Gastroesophageal sphincter (tissue), 4 donors: ENCODE measurements at regions not wholly inside any gene's neighbourhood (a gene's known extent, or its start where the extent isn't known, plus 50 kb on each side); places are given as distances from the start of the nearest gene placed in this dataset.

Experiments used
- ATAC-seq: fragments of 150-250 bp; one replicate; pipeline ENCODE4 v1.9.1; 2016; ENCODE audit warnings: mild to moderate bottlenecking, moderate library complexity
- H3K27ac ChIP-seq, 4 donors: fragments of 200-600 bp; sonication (generic) in 3 of 4; 1 replicate in 3 of 4; 2 replicates in 1 of 4; pipeline ENCODE4 v1.5.1; 2016 to 2019
- H3K27me3 ChIP-seq: fragments of 200-600 bp; sonication (generic); one replicate; pipeline ENCODE4 v1.5.1; 2019
- H3K36me3 ChIP-seq, 2 donors: fragments of 200-600 bp; sonication (generic); one replicate each; pipeline ENCODE4 v1.5.1; 2019; ENCODE audit warnings: control low read depth in 1 of 2
- H3K4me1 ChIP-seq, 3 donors: fragments of 200-600 bp; sonication (generic); 1 replicate in 2 of 3; 2 replicates in 1 of 3; pipeline ENCODE4 v1.5.1; 2016 to 2019; ENCODE audit warnings: control low read depth in 2 of 3
- H3K4me3 ChIP-seq, 2 donors: fragments of 200-600 bp; sonication (generic); one replicate each; pipeline ENCODE4 v1.5.1; 2019; ENCODE audit warnings: mild to moderate bottlenecking in 1 of 2, moderate library complexity in 1 of 2
- H3K9me3 ChIP-seq, 3 donors: fragments of 200-600 bp; sonication (generic); one replicate each; pipeline ENCODE4 v1.5.1; 2017 to 2019; ENCODE audit warnings: control low read depth in 2 of 3
- CTCF ChIP-seq, 4 experiments: fragments of 200-600 bp in 2 of 4; fragments of 450-650 bp in 2 of 4; sonication (generic) in 1 of 4; IDR thresholded peaks; one replicate each; pipeline ENCODE4 v1.5.1; 2017 to 2019; ENCODE audit warnings: antibody characterized with exemption in 4 of 4, mild to moderate bottlenecking in 2 of 4, moderate library complexity in 2 of 4
- EP300 ChIP-seq: sonication (generic); formaldehyde crosslinking; IDR thresholded peaks from one replicate; pipeline ENCODE4 v1.6.1; 2017; ENCODE audit warnings: antibody characterized with exemption, mild to moderate bottlenecking
- POLR2A ChIP-seq, 2 donors: fragments of 450-650 bp; IDR thresholded peaks; one replicate each; pipeline ENCODE4 v1.6.1; 2017; ENCODE audit warnings: antibody characterized with exemption in 2 of 2, mild to moderate bottlenecking in 2 of 2, moderate library complexity in 1 of 2
- POLR2AphosphoS5 ChIP-seq: sonication (generic); formaldehyde crosslinking; IDR thresholded peaks from one replicate; pipeline ENCODE4 v1.6.1; 2017; ENCODE audit warnings: antibody characterized with exemption
- WGBS, 2 donors: methylation state at CpG; one replicate each; pipeline ENCODE4 v1.1.5; 2018; ENCODE audit warnings: low coverage in 1 of 2; 5-methylcytosine and 5-hydroxymethylcytosine counted together

- no peaks in the 10 kb centered on the region for H3K9me3 ChIP-seq
- H3K36me3 ChIP-seq: no peaks in the 10 kb centered on the region
- no peak overlapping the region for H3K4me3 ChIP-seq
- no peak for ATAC-seq
- no peaks in the 10 kb centered on the region for H3K27me3 ChIP-seq
- TF ChIP-seq POLR2AphosphoS5 (no peak), EP300 (no peak), CTCF (IDR thresholded peaks at IDR 0.05) (no peak), POLR2A (IDR thresholded peaks at IDR 0.05) (no peak)
- H3K27ac ChIP-seq: no peak overlapping the region
- H3K4me1 ChIP-seq: no peaks in the 10 kb centered on the region
These were observed 357.1 kb downstream of the SEMA3D start for GRCh38 chr7:84829719-84830118.

- WGBS, 2 donors: 90 to 92% methylated on average over 2 to 3 of the region's 3 CpGs
These were observed 362.7 kb downstream of the SEMA3D start for GRCh38 chr7:84824057-84824651.

GRCh38 chr7:84823530-84823929 lies 363.3 kb downstream of the SEMA3D start:
- no peaks in the 10 kb centered on the region for H3K9me3 ChIP-seq
- WGBS, 2 donors: 79 to 85% methylated on average over 2 of the region's 2 CpGs
- no peak overlapping the region for H3K4me3 ChIP-seq
- no peaks in the 10 kb centered on the region for H3K36me3 ChIP-seq
- no peak overlapping the region for H3K27ac ChIP-seq
- ATAC-seq: no peak
- H3K27me3 ChIP-seq: no peaks in the 10 kb centered on the region
- TF ChIP-seq CTCF (IDR thresholded peaks at IDR 0.05) (no peak), EP300 (no peak), POLR2A (IDR thresholded peaks at IDR 0.05) (no peak), POLR2AphosphoS5 (no peak)
- H3K4me1 ChIP-seq: peaks cover 0 to 6% (median 0%) of the 10 kb centered on the region in 3 donors

More at GRCh38 chr7:84824057-84824651, 362.7 kb downstream of the SEMA3D start:
- no peaks in the 10 kb centered on the region for H3K27me3 ChIP-seq
- no peaks in the 10 kb centered on the region for H3K36me3 ChIP-seq
- no peak overlapping the region for H3K4me3 ChIP-seq
- H3K9me3 ChIP-seq: no peaks in the 10 kb centered on the region
- no peak overlapping the region for H3K27ac ChIP-seq
- peaks cover 0 to 5% (median 0%) of the 10 kb centered on the region in 3 donors for H3K4me1 ChIP-seq
- TF ChIP-seq POLR2AphosphoS5: no peak
- TF ChIP-seq CTCF (IDR thresholded peaks at IDR 0.05): no peak
- TF ChIP-seq EP300: no peak
- TF ChIP-seq POLR2A (IDR thresholded peaks at IDR 0.05): no peak
- no peak for ATAC-seq

- H3K36me3 ChIP-seq: no peaks in the 10 kb centered on the region
- H3K4me1 ChIP-seq: peaks cover 0 to 6% (median 0%) of the 10 kb centered on the region in 3 donors
- TF ChIP-seq EP300 (no peak), POLR2AphosphoS5 (no peak), CTCF (IDR thresholded peaks at IDR 0.05) (no peak), POLR2A (IDR thresholded peaks at IDR 0.05) (no peak)
- WGBS, 2 donors: 94 to 96% methylated on average over 6 of the region's 6 CpGs
- H3K27ac ChIP-seq: no peak overlapping the region
- no peaks in the 10 kb centered on the region for H3K9me3 ChIP-seq
- H3K27me3 ChIP-seq: no peaks in the 10 kb centered on the region
- no peak overlapping the region for H3K4me3 ChIP-seq
- no peak for ATAC-seq
These were observed 363.8 kb downstream of the SEMA3D start for GRCh38 chr7:84822941-84823510.
